Heart left ventricle (tissue), 16 donors: ENCODE measurements at regions not wholly inside any gene's neighbourhood (a gene's known extent, or its start where the extent isn't known, plus 50 kb on each side); places are given as distances from the start of the nearest gene placed in this dataset.

Source experiments
- ATAC-seq, 4 donors: fragments of 200-7000 bp; cut with Tn5 transposase; one replicate each; pipeline ENCODE4 v1.9.1; 2020 to 2022; ENCODE audit warnings: moderate library complexity in 4 of 4, mild to moderate bottlenecking in 3 of 4, moderate number of reproducible peaks in 1 of 4
- DNase-seq, 5 donors: peaks; one replicate each; pipeline ENCODE4 v3.0.0-alpha.2; 2020
- H3K27ac ChIP-seq, 12 donors: fragments of 200-600 bp; sonication (generic) in 4 of 12; one replicate each; pipeline versions ENCODE4 v1.5.0 to v1.8.0; 2016 to 2022; ENCODE audit warnings: mild to moderate bottlenecking in 2 of 12
- H3K27me3 ChIP-seq, 9 donors: fragments of 200-600 bp; sonication (generic) in 2 of 9; one replicate each; pipeline versions ENCODE4 v1.5.1 to v1.8.0; 2016 to 2022; ENCODE audit warnings: mild to moderate bottlenecking in 3 of 9
- H3K36me3 ChIP-seq, 9 donors: fragments of 200-600 bp; sonication (generic) in 2 of 9; one replicate each; pipeline versions ENCODE4 v1.5.0 to v1.8.0; 2018 to 2022; ENCODE audit warnings: mild to moderate bottlenecking in 2 of 9
- H3K4me1 ChIP-seq, 12 donors: fragments of 200-600 bp; sonication (generic) in 4 of 12; one replicate each; pipeline versions ENCODE4 v1.5.0 to v1.8.0; 2016 to 2022; ENCODE audit warnings: mild to moderate bottlenecking in 3 of 12
- H3K4me3 ChIP-seq, 12 donors: fragments of 200-600 bp; sonication (generic) in 4 of 12; one replicate each; pipeline versions ENCODE4 v1.5.0 to v1.8.0; 2017 to 2022; ENCODE audit warnings: mild to moderate bottlenecking in 9 of 12, moderate library complexity in 4 of 12
- H3K9me3 ChIP-seq, 12 donors: fragments of 200-600 bp; sonication (generic) in 4 of 12; one replicate each; pipeline versions ENCODE4 v1.5.0 to v1.8.0; 2016 to 2022; ENCODE audit warnings: mild to moderate bottlenecking in 1 of 12
- POLR2A ChIP-seq, 2 donors: fragments of 450-650 bp; IDR thresholded peaks; one replicate each; pipeline ENCODE4 v1.6.1; 2017; ENCODE audit warnings: antibody characterized with exemption in 2 of 2, mild to moderate bottlenecking in 2 of 2, moderate library complexity in 2 of 2
- WGBS, 4 donors: extraction: QIAGEN DNeasy Blood & Tissue Kit in 2 of 4; methylation state at CpG; one replicate each; pipeline versions ENCODE4 v1.1.5 to v1.1.7; 2013 to 2018; 5-methylcytosine and 5-hydroxymethylcytosine counted together
- intact Hi-C, 10 donors: fragments of 100-400 bp; cut with DNase I; formaldehyde crosslinking; loops; one replicate each; pipeline versions ENCODE4 v1.11.1 to v1.14.2; 2022
- TF ChIP-seq, protein P1 (sequence below), 12 donors: fragments of 200-600 bp; sonication (generic) in 4 of 12; IDR thresholded peaks; one replicate each; pipeline versions ENCODE4 v1.5.0 to v1.8.0; 2018 to 2022; ENCODE audit warnings: antibody characterized with exemption in 12 of 12, mild to moderate bottlenecking in 5 of 12
- donor health status: ischemic (EF 13 %, LVEDD 7.1; RV severe dilation, severe dysfunction).
- donor health status: healthy with polysubstance abuse.
- donor health status: DM: no; HTN: yes; CAD: no.
- donor health status: DM: no; HTN: no; CAD: no.
- donor health status: ischemic (EF 25% LVEDD 6.9; RV normal size, moderate dysfunction).
- donor health status: ischemic (EF 25% LVEDD 5.7; RV mildly dilated, moderate dysfunction).
- donor health status: healthy.
- donor health status: DM: yes; HTN: yes; CAD: no.
- donor health status: ischemic (EF 35%, LVEDD 5.7; RV mildly dilated, moderate dysfunction).
- donor health status: nonischemic (EF 11% LVEDD 7.7; RV severe dilation, severe dysfunction).
- donor health status: DM: yes; HTN: yes; CAD: no.
- donor health status: PGD.
- donor health status: ischemic (EF 29% LVEDD 5.4; RV normal size, mild dysfunction).
- donor health status: nonischemic (EF 23%, LVEDD 6.1; RV moderate dilation, normal function).

DNA sequence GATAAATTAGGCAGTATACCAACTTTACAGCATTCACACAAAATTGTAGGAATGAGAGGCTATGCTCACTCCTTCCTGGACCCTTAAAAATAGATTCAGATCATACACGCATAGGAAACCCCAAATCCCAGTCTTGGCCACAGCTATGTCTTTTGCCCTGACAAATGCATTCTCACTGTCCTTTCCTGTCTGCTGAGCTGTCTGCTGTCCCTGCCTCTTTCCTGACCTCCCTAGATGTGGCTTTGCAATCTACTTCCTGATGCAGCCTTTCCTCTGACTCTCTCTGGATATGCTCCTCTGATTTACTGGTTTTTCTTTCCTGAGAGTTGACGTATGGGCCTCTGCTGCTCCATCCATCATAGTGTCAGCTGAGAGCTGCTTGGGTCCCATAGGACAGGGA lies 59.8 kb upstream of the SLC35F3 start:
- H3K36me3 ChIP-seq, result no peaks in the 10 kb centered on the region
- WGBS, 4 donors, result 27 to 44% (median 42%) methylated on average over 2 of the region's 2 CpGs
- DNase-seq, result no peak
- TF ChIP-seq, protein P1, sequence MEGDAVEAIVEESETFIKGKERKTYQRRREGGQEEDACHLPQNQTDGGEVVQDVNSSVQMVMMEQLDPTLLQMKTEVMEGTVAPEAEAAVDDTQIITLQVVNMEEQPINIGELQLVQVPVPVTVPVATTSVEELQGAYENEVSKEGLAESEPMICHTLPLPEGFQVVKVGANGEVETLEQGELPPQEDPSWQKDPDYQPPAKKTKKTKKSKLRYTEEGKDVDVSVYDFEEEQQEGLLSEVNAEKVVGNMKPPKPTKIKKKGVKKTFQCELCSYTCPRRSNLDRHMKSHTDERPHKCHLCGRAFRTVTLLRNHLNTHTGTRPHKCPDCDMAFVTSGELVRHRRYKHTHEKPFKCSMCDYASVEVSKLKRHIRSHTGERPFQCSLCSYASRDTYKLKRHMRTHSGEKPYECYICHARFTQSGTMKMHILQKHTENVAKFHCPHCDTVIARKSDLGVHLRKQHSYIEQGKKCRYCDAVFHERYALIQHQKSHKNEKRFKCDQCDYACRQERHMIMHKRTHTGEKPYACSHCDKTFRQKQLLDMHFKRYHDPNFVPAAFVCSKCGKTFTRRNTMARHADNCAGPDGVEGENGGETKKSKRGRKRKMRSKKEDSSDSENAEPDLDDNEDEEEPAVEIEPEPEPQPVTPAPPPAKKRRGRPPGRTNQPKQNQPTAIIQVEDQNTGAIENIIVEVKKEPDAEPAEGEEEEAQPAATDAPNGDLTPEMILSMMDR (IDR thresholded peaks at IDR 0.05), result no peak
- TF ChIP-seq POLR2A (IDR thresholded peaks at IDR 0.05), result no peak
- H3K4me3 ChIP-seq, result no peak overlapping the region
- H3K4me1 ChIP-seq, result no peaks in the 10 kb centered on the region
- H3K9me3 ChIP-seq, result peaks cover 0 to 34% (median 6%) of the 10 kb centered on the region in 12 donors
- no peak overlapping the region for H3K27ac ChIP-seq
- ATAC-seq, result no peak
- intact Hi-C loops, result no loop called here
- H3K27me3 ChIP-seq, result no peaks in the 10 kb centered on the region
